ENCODE measurements at regions not wholly inside any gene's neighbourhood (a gene's known extent, or its start where the extent isn't known, plus 50 kb on each side); places are given as distances from the start of the nearest gene placed in this dataset.

- no peaks in the 10 kb centered on the region for H3K9me3 Mint-ChIP-seq
- H3K4me3 Mint-ChIP-seq: no peak overlapping the region
- DNase-seq: no peak
- peaks cover 6% of the 10 kb centered on the region for H3K27me3 Mint-ChIP-seq
- no peak overlapping the region for H3K27ac Mint-ChIP-seq
- TF ChIP-seq CTCF (IDR thresholded peaks at IDR 0.05): no peak
- H3K4me1 Mint-ChIP-seq (ENCODE audit: low read depth): no peaks in the 10 kb centered on the region
- H3K36me3 Mint-ChIP-seq (ENCODE audit: low read depth): no peaks in the 10 kb centered on the region
- intact Hi-C loops (cut with micrococcal nuclease): no loop called here
- no peak for ATAC-seq
- ChIA-PET CTCF (no interaction called here), POLR2A (no interaction called here)
Measured at GRCh38 chr16:22971346-22971924, 157.5 kb downstream of the HS3ST2 start.

GRCh38 chr16:22970209-22970865, 156.4 kb downstream of the HS3ST2 start:
- intact Hi-C loops (cut with micrococcal nuclease): no loop called here
- ATAC-seq: no peak

GRCh38 chr16:22969567-22969966, 155.6 kb downstream of the HS3ST2 start:
- H3K4me1 Mint-ChIP-seq (ENCODE audit: low read depth): no peaks in the 10 kb centered on the region
- H3K27me3 Mint-ChIP-seq: peaks cover 11% of the 10 kb centered on the region
- DNase-seq (no peak), ATAC-seq (no peak)
- H3K4me3 Mint-ChIP-seq: no peak overlapping the region
- H3K36me3 Mint-ChIP-seq (ENCODE audit: low read depth): no peaks in the 10 kb centered on the region
- CTCF ChIA-PET: no interaction called here
- no peak for TF ChIP-seq CTCF (IDR thresholded peaks at IDR 0.05)
- POLR2A ChIA-PET: no interaction called here
- intact Hi-C loops (cut with micrococcal nuclease): no loop called here
- no peaks in the 10 kb centered on the region for H3K9me3 Mint-ChIP-seq
- no peak overlapping the region for H3K27ac Mint-ChIP-seq

More at GRCh38 chr16:22970209-22970865, 156.4 kb downstream of the HS3ST2 start:
- POLR2A ChIA-PET: no interaction called here
- DNase-seq: no peak
- CTCF ChIA-PET: no interaction called here
- Mint-ChIP-seq H3K27me3 (peaks cover 9% of the 10 kb centered on the region), H3K9me3 (no peaks in the 10 kb centered on the region), H3K27ac (no peak overlapping the region), H3K36me3 (ENCODE audit: low read depth) (no peaks in the 10 kb centered on the region), H3K4me3 (no peak overlapping the region), H3K4me1 (ENCODE audit: low read depth) (no peaks in the 10 kb centered on the region)
- no peak for TF ChIP-seq CTCF (IDR thresholded peaks at IDR 0.05)

GRCh38 chr16:22968931-22969330, 155.0 kb downstream of the HS3ST2 start:
- DNase-seq (no peak), ATAC-seq (no peak)
- POLR2A ChIA-PET: no interaction called here
- intact Hi-C loops (cut with micrococcal nuclease): no loop called here
- no peaks in the 10 kb centered on the region for H3K36me3 Mint-ChIP-seq (ENCODE audit: low read depth)
- peaks cover 11% of the 10 kb centered on the region for H3K27me3 Mint-ChIP-seq
- H3K27ac Mint-ChIP-seq: no peak overlapping the region
- H3K4me1 Mint-ChIP-seq (ENCODE audit: low read depth): no peaks in the 10 kb centered on the region
- TF ChIP-seq CTCF (IDR thresholded peaks at IDR 0.05): no peak
- no peak overlapping the region for H3K4me3 Mint-ChIP-seq
- no peaks in the 10 kb centered on the region for H3K9me3 Mint-ChIP-seq
- CTCF ChIA-PET: no interaction called here

GRCh38 chr16:22967521-22968095, 153.6 kb downstream of the HS3ST2 start:
- POLR2A ChIA-PET: no interaction called here
- Mint-ChIP-seq H3K36me3 (ENCODE audit: low read depth) (no peaks in the 10 kb centered on the region), H3K4me1 (ENCODE audit: low read depth) (no peaks in the 10 kb centered on the region), H3K9me3 (no peaks in the 10 kb centered on the region), H3K27me3 (peaks cover 13% of the 10 kb centered on the region), H3K27ac (no peak overlapping the region), H3K4me3 (no peak overlapping the region)
- intact Hi-C loops (cut with micrococcal nuclease): no loop called here
- TF ChIP-seq CTCF (IDR thresholded peaks at IDR 0.05): no peak
- ATAC-seq (no peak), DNase-seq (no peak)
- CTCF ChIA-PET: interaction anchor here (1.2 kb wide), 1 partner anchor 10 kb away, joined by 3 read pairs; no protein-coding TSS in a partner anchor
